GM13977 (cell line): ENCODE measurements at regions not wholly inside any gene's neighbourhood (a gene's known extent, or its start where the extent isn't known, plus 50 kb on each side); places are given as distances from the start of the nearest gene placed in this dataset.

Experiments
- DNase-seq: peaks from one replicate; pipeline ENCODE4 v3.0.0; 2012; ENCODE audit warnings: low spot score
- in situ Hi-C: fragments of 300-500 bp; cut with MboI; formaldehyde crosslinking; loops from one replicate; pipeline ENCODE4 v1.12.0; 2022; ENCODE audit warnings: low sequenced_read_pairs, low pct_unique_long_range_greater_than_20kb, mixed read lengths, inconsistent platforms; ENCODE audit not compliant: unreplicated experiment
- TF ChIP-seq, protein P1 (sequence below): IDR thresholded peaks from 2 replicates; pipeline ENCODE4 v1.5.1; 2012; ENCODE audit warnings: mild to moderate bottlenecking, control low read depth; ENCODE audit not compliant: insufficient read depth; ENCODE audit errors: extremely low read depth, missing control alignments

DNA sequence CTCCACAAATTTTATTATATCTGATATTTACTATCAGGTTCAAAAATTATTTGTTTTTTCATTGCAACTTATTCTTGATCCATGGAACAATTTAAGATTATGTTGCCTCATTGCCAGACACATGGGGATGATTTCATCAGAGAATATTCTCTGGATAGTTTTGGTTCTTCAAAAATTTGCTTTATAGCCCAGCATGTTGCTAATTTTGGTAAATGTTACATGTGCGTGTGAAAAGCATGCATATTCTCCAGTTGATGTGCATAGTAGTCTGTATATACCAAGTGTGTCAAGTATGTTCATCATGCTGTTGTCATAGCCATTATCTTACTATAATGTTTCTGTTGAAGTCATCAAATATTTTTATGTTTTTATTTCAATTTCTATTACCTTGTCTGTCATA is 122.3 kb downstream of the RFC3 start:
- in situ Hi-C loops: loop anchor here (25.0 kb wide), 1 partner anchor 1222 kb away; no protein-coding TSS in a partner anchor
- DNase-seq: no peak
- TF ChIP-seq, protein P1, sequence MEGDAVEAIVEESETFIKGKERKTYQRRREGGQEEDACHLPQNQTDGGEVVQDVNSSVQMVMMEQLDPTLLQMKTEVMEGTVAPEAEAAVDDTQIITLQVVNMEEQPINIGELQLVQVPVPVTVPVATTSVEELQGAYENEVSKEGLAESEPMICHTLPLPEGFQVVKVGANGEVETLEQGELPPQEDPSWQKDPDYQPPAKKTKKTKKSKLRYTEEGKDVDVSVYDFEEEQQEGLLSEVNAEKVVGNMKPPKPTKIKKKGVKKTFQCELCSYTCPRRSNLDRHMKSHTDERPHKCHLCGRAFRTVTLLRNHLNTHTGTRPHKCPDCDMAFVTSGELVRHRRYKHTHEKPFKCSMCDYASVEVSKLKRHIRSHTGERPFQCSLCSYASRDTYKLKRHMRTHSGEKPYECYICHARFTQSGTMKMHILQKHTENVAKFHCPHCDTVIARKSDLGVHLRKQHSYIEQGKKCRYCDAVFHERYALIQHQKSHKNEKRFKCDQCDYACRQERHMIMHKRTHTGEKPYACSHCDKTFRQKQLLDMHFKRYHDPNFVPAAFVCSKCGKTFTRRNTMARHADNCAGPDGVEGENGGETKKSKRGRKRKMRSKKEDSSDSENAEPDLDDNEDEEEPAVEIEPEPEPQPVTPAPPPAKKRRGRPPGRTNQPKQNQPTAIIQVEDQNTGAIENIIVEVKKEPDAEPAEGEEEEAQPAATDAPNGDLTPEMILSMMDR: no peak

DNA sequence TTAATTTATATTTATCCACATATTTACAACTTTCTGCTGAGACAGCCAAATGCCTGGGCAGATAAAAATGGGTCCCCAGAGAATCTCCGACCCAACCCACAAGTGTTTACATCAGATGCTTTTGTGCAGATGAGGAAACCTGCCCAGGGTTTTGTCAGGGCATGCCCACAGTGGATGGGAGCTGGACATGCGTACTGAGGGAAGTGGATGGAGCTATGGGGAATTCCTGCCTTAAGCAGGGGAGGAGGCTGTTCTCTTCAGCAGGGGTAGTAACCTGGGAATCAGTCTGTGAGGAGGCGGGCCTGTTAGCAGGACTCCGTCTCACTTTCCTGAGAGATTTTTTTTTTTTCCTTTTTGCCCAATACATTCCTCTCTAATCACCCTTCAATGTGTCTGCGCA is 122.9 kb downstream of the RFC3 start:
- DNase-seq: no peak
- in situ Hi-C loops: loop anchor here (25.0 kb wide), 1 partner anchor 1221 kb away; no protein-coding TSS in a partner anchor

DNA sequence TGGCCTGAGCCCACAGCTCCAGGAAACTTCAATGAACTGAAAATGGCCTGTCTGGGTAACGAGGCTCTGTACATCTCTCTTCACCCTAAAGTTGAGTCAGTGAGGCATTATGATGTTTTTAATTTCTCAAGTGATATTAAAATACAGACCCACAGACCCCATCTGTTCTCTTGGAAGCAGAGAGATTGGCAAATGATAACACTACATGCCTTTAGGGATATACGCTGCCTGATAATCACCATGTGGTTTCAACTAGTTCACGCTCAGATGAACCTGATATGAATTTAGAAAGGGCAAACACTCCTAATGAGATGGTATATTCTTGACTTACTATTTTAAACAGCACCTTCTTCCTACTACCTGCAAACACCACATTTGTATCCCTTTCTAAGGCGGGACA is 127.5 kb downstream of the RFC3 start:
- in situ Hi-C loops: loop anchor here (25.0 kb wide), 1 partner anchor 1217 kb away; no protein-coding TSS in a partner anchor
- TF ChIP-seq, protein P1: no peak
- DNase-seq: no peak

More for the DNA sequence above, 122.9 kb downstream of the RFC3 start:
- TF ChIP-seq, protein P1: no peak

GRCh38 chr13:33953203-33953602 is 135.3 kb downstream of the RFC3 start:
- in situ Hi-C loops: no loop called here
- DNase-seq: no peak
- TF ChIP-seq, protein P1: no peak

DNA sequence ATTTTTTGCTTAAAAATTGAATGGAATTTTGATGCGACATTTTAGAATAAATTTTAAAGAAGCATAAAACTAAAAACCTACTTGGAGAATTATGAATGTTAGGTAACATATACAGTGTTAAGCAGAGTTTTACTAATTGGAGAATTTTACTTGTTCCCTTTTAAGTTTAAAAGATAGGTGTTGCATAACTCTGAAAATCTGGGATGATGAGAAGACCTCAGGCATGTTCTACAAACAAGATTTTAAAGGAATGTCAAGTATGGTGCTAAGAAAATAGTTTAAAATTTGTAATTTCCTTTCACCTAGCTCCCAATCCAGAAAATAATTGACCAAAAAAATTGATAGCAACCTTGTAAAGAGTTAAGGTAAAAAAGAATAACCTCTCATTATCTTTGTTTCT is 135.8 kb downstream of the RFC3 start:
- in situ Hi-C loops: no loop called here
- DNase-seq: no peak
- TF ChIP-seq, protein P1: no peak

DNA sequence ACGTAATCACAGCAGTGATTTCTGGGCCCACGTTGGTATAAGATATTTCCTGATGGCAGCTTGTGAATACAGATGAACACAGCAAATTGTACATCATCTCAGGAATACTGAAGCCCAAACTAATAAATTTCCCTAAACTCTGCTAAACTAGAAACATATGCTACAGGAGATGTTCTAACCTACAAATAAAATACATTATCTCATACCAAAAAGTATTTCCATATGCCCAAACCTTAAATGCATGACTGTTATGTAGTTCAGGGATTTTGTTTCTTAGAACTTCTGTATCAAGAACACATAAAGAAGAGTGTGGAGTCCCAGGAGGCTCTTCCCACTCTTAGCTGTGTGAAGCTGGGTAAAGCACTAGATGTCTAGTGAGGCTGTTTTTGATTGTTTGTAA is 138.4 kb downstream of the RFC3 start:
- in situ Hi-C loops: no loop called here
- TF ChIP-seq, protein P1: no peak
- no peak for DNase-seq

DNA sequence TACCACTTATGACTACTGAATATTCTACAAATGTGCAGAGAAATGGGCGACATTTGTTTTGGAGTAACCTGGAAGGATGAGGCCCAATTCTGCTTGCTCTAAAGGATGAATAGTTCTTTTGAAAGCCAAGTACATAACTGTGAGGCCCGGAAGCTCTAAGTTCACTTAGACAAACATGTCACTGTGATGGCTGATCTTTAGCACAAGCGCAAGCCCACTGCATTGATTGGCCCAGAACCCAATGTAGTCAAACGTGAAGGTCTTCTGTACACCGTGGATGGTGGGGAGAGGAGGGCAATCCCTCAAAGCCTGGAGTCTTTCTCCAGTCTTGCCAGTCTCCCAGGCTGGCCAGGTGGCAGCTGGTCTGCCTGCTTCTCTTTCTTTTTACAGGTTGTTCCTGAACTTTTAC is 139.6 kb downstream of the RFC3 start:
- in situ Hi-C loops: no loop called here
- TF ChIP-seq, protein P1: no peak

More for the DNA sequence above, 139.6 kb downstream of the RFC3 start:
- no peak for DNase-seq
